Liver (tissue), 8 donors: ENCODE measurements at regions not wholly inside any gene's neighbourhood (a gene's known extent, or its start where the extent isn't known, plus 50 kb on each side); places are given as distances from the start of the nearest gene placed in this dataset.
"Not testable (repeated sequence)": the region's sequence is repeated elsewhere in the genome, so short reads cannot be mapped to it uniquely, and the experiment has no call there.

ENCODE experiments used
- DNase-seq: peaks from one replicate; pipeline ENCODE4 v3.0.0-alpha.2; 2017; ENCODE audit warnings: low spot score
- H3K27ac ChIP-seq, 2 donors: one replicate each; pipeline ENCODE4 v1.7.0; 2013; ENCODE audit warnings: inconsistent platforms in 2 of 2, low read length in 2 of 2, control low read depth in 1 of 2, low read depth in 1 of 2, mild to moderate bottlenecking in 1 of 2
- H3K27me3 ChIP-seq, 4 donors: one replicate each; pipeline versions ENCODE4 v1.6.1 to v1.7.0; 2013; ENCODE audit warnings: low read length in 3 of 4, inconsistent platforms in 1 of 4, mild to moderate bottlenecking in 1 of 4, moderate library complexity in 1 of 4; ENCODE audit not compliant: control insufficient read depth in 4 of 4, insufficient read depth in 4 of 4
- H3K36me3 ChIP-seq, 4 donors: one replicate each; pipeline versions ENCODE4 v1.6.1 to v1.7.0; 2013; ENCODE audit warnings: low read length in 3 of 4, mild to moderate bottlenecking in 3 of 4, low read depth in 1 of 4, moderate library complexity in 1 of 4; ENCODE audit not compliant: control insufficient read depth in 4 of 4, insufficient read depth in 3 of 4
- H3K4me1 ChIP-seq, 4 donors: one replicate each; pipeline versions ENCODE4 v1.6.1 to v1.7.0; 2013; ENCODE audit warnings: low read length in 3 of 4, mild to moderate bottlenecking in 3 of 4, moderate library complexity in 1 of 4; ENCODE audit not compliant: control insufficient read depth in 4 of 4, insufficient read depth in 4 of 4
- H3K4me3 ChIP-seq, 3 donors: one replicate each; pipeline versions ENCODE4 v1.6.1 to v1.7.0; 2013; ENCODE audit warnings: low read length in 3 of 3, control low read depth in 1 of 3, low read depth in 1 of 3, mild to moderate bottlenecking in 1 of 3
- H3K9ac ChIP-seq, 2 donors: one replicate each; pipeline ENCODE4 v1.7.0; 2013; ENCODE audit warnings: low read length in 2 of 2, mild to moderate bottlenecking in 2 of 2, moderate library complexity in 2 of 2, control low read depth in 1 of 2, low read depth in 1 of 2
- H3K9me3 ChIP-seq, 4 donors: one replicate each; pipeline versions ENCODE4 v1.6.1 to v1.7.0; 2013; ENCODE audit warnings: low read length in 3 of 4; ENCODE audit not compliant: control insufficient read depth in 4 of 4
- FOXA2 ChIP-seq: IDR thresholded peaks from 2 replicates; pipeline ENCODE4 v1.6.1; 2016; ENCODE audit warnings: antibody characterized with exemption
- HNF4A ChIP-seq, 2 donors: conservative IDR thresholded peaks; 2 replicates each; pipeline ENCODE4 v1.6.1; 2016; ENCODE audit warnings: antibody characterized with exemption in 2 of 2, mild to moderate bottlenecking in 2 of 2
- RXRA ChIP-seq, 2 donors: IDR thresholded peaks; 2 replicates each; pipeline ENCODE4 v1.6.1; 2017 to 2018; ENCODE audit warnings: antibody characterized with exemption in 2 of 2, mild to moderate bottlenecking in 1 of 2
- WGBS: extraction: QIAGEN DNeasy Blood & Tissue Kit; methylation state at CpG from one replicate; pipeline ENCODE4 v1.1.7; 2013; 5-methylcytosine and 5-hydroxymethylcytosine counted together
- TF ChIP-seq, protein P1 (sequence below): fragments of 150-350 bp; IDR thresholded peaks from 2 replicates; pipeline ENCODE4 v1.5.1; 2017; ENCODE audit warnings: improper control_type of control experiment, low read depth, low read length; ENCODE audit not compliant: missing input control
- donor health status: healthy.
- donor health status: healthy.
- donor health status: healthy.
- donor health status: healthy.
- donor health status: healthy.

DNA sequence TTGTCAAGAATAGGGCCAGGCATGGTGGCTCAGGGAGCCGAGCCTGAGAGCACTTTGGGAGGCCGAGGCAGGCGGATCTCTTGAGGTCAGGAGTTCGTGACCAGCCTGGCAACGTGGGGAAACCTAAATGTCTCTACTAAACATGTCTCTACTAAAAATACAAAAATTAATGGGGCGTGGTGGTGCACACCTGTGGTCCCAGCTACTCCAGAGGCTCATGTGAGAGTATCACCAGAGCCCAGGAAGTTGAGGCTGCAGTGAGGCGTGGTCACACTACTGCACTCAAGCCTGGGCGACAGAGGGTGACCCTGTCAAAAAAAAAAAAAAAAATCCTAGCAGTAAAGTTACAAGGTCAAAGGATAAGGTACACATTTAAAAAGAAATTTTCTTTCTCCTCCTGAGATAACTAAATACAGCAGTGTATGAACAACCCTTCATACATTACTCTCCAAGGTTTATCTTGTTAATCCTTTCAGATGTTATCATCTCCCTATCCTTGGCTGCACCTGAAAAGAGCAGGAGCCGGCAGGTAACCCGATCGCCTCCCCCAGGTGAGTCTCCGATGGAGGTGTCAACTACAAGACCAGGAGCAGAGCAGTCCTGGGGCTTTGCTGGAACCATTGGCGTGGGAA is 122.3 kb downstream of the GOSR1 start:
- 46% methylated on average over 13 of the region's 13 CpGs for WGBS
- Histone ChIP-seq H3K36me3 (no peaks in the 10 kb centered on the region), H3K9me3 (no peaks in the 10 kb centered on the region), H3K27ac (peak overlapping the region in 1 of 2 donors; percentile 95), H3K4me1 (peaks cover 0 to 6% (median 3%) of the 10 kb centered on the region in 4 donors), H3K27me3 (no peaks in the 10 kb centered on the region), H3K4me3 (peak overlapping the region; percentile 56 to 94 (median 87)), H3K9ac (peak overlapping the region in 1 of 2 donors; percentile 56)
- DNase-seq = no peak
- TF ChIP-seq RXRA (IDR thresholded peaks at IDR 0.05) (no peak), FOXA2 (no peak)

DNA sequence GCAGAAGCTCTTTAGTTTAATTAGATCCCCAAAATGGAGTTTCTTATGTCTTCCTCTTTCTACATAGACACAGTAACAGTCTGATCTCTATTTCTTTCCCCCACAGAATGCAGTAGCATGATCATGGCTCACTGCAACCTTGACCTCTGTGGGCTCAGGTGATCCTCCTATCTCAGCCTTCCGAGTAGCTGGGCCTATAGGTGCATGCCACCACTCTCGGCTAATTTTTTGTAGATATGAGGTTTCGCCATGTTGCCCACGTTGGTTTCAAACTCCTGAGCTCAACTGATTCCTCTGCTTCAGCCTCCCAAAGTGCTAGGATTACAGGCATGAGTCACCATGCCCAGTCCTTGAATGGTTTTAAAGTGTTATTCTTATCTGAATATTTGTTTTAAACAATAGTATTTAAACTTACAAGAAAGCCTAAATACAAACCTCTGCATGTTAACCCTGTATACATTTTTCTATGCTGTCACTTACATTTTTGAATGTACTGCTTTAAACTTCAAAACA is 120.6 kb downstream of the GOSR1 start:
- H3K9me3 ChIP-seq = no peaks in the 10 kb centered on the region
- TF ChIP-seq FOXA2 (no peak), HNF4A (conservative IDR thresholded peaks at IDR 0.05) (no peak)
- TF ChIP-seq, protein P1, sequence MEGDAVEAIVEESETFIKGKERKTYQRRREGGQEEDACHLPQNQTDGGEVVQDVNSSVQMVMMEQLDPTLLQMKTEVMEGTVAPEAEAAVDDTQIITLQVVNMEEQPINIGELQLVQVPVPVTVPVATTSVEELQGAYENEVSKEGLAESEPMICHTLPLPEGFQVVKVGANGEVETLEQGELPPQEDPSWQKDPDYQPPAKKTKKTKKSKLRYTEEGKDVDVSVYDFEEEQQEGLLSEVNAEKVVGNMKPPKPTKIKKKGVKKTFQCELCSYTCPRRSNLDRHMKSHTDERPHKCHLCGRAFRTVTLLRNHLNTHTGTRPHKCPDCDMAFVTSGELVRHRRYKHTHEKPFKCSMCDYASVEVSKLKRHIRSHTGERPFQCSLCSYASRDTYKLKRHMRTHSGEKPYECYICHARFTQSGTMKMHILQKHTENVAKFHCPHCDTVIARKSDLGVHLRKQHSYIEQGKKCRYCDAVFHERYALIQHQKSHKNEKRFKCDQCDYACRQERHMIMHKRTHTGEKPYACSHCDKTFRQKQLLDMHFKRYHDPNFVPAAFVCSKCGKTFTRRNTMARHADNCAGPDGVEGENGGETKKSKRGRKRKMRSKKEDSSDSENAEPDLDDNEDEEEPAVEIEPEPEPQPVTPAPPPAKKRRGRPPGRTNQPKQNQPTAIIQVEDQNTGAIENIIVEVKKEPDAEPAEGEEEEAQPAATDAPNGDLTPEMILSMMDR = no peak
- DNase-seq = no peak
- H3K4me3 ChIP-seq = no peak overlapping the region
- H3K4me1 ChIP-seq = peaks cover 0 to 6% (median 3%) of the 10 kb centered on the region in 4 donors
- no peaks in the 10 kb centered on the region for H3K36me3 ChIP-seq
- 88% methylated on average over 4 of the region's 4 CpGs for WGBS
- H3K9ac ChIP-seq = no peak overlapping the region
- H3K27me3 ChIP-seq = no peaks in the 10 kb centered on the region
- no peak overlapping the region for H3K27ac ChIP-seq

DNA sequence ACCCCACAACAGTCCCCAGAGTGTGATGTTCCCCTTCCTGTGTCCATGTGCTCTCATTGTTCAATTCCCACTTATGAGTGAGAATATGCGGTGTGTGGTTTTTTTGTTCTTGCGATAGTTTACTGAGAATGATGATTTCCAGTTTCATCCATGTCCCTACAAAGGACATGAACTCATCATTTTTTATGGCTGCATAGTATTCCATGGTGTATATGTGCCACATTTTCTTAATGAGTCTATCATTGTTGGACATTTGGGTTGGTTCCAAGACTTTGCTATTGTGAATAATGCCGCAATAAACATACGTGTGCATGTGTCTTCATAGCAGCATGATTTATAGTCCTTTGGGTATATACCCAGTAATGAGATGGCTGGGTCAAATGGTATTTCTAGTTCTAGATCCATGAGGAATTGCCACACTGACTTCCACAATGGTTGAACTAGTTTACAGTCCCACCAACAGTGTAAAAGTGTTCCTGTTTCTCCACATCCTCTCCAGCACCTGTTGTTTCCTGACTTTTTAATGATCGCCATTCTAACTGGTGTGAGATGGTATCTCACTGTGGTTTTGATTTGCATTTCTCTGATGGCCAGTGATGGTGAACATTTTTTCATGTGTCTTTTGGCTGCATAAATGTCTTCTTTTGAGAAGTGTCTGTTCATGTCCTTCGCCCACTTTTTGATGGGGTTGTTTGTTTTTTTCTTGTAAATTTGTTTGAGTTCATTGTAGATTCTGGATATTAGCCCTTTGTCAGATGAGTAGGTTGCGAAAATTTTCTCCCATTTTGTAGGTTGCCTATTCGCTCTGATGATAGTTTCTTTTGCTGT is 120.0 kb downstream of the GOSR1 start:
- H3K36me3 ChIP-seq, H3K27me3 ChIP-seq, DNase-seq, H3K27ac ChIP-seq, H3K4me3 ChIP-seq, H3K9me3 ChIP-seq, H3K9ac ChIP-seq, H3K4me1 ChIP-seq: not testable (repeated sequence)
- WGBS = 89% methylated on average over 6 of the region's 8 CpGs

DNA sequence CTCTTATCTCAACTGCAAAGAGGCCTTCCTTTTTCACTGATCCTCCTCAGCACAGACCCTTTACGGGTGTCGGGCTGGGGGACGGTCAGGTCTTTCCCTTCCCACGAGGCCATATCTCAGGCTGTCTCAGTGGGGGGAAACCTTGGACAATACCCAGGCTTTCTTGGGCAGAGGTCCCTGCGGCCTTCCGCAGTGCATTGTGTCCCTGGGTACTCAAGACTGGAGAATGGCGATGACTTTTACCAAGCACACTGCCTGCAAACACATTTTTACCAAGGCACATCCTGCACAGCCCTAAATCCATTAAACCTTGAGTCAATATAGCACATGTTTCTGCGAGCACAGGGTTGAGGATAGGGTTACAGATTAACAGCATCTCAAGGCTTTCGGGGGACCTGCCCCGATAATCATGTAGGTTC is 117.8 kb downstream of the GOSR1 start:
- H3K4me3 ChIP-seq, H3K9me3 ChIP-seq, H3K27me3 ChIP-seq, H3K36me3 ChIP-seq, DNase-seq, H3K27ac ChIP-seq, H3K9ac ChIP-seq, H3K4me1 ChIP-seq: not testable (repeated sequence)
- WGBS = 88% methylated on average over 10 of the region's 10 CpGs
